GM12892 (cell line): ENCODE measurements at regions not wholly inside any gene's neighbourhood (a gene's known extent, or its start where the extent isn't known, plus 50 kb on each side); places are given as distances from the start of the nearest gene placed in this dataset.

Experiments
- POLR2A ChIP-seq: IDR thresholded peaks from 2 replicates; pipeline ENCODE4 v1.6.1; 2011; ENCODE audit warnings: low read depth, low read length, control low read depth
- POLR2AphosphoS5 ChIP-seq: IDR thresholded peaks from 2 replicates; pipeline ENCODE4 v1.6.1; 2011; ENCODE audit warnings: low read depth, low read length, control low read depth

- no peak for TF ChIP-seq POLR2A
- TF ChIP-seq POLR2AphosphoS5, result no peak
Measured at GRCh38 chr9:28628031-28628430, 1054.8 kb upstream of the C9orf72 start.
